GM21360 (cell line): ENCODE measurements at regions not wholly inside any gene's neighbourhood (a gene's known extent, or its start where the extent isn't known, plus 50 kb on each side); places are given as distances from the start of the nearest gene placed in this dataset.
"Not testable (repeated sequence)": the region's sequence is repeated elsewhere in the genome, so short reads cannot be mapped to it uniquely, and the experiment has no call there.

Source experiments
- ATAC-seq: cut with Tn5 transposase; IDR thresholded peaks from one replicate; pipeline ENCODE4 v1.9.1; 2021; ENCODE audit warnings: mild to moderate bottlenecking, moderate library complexity; ENCODE audit not compliant: unreplicated experiment

DNA sequence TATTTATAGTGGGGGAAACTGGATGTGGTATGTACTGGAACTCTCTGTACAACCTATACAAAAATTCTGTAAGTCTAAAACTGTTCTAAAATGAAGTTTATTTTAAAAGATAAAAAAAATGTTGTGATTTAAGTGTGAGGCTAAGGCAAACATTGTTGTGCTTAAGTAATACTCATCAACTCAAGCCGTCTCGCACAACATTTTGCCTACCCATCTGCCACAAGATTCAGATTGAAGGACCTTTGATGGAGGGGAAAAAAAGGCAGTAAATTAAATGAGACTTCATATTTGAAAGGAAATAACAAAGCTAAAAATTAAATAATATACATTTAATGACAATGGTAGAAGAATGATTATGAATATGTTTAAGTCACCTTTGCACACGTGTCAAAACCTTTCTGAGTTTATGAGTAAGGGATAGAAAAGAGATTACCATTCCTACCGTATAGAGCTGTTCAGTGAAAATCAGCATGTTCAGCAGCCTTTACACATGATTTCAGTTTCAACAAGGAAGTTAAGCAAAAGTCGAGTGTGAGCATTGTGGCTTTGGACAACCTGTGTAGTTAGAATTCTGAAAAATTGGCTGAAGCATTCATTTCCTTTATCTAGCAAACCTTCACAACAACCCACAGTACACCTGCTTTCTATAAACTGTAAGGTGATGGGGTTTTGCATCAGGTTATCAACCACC is 499.3 kb downstream of the IRS1 start:
- peak; percentile 90 for ATAC-seq

DNA sequence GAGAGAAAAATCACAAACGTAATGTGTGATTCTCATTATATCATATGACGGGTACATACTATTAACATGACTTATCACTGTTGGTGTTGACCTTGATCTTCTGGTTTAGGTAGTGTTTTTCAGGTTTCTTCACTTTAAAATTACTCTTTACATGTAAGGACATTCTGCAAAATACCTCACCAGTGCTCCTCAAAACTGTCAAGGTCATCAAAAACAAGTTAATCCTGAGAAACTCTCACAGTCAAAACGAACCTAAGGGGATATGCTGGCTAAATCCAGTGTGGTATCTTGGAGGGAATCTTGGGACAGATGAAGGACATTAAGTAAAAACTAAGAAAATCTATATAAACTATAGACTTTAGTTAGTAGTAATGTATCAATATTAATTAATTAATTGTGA is 499.8 kb downstream of the IRS1 start:
- ATAC-seq, result no peak

DNA sequence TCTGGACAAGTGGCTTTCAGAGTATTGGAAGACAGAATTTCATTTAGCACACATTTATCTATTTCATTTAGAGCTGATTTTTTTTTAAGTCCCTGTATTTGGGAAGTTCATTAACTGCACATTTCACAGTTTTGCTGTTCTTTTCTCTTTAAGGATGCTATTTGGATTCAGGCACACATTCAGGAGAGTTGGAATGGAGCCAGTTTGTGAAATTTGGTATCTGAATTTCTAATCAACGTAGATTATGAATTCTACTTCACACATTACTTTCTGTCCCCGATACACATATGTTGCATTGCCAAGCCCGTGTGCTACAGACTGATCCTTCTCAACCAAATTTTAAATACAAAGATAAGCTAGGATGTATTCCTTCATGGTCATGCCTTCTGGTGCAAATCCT is 503.9 kb downstream of the IRS1 start:
- ATAC-seq, result no peak

DNA sequence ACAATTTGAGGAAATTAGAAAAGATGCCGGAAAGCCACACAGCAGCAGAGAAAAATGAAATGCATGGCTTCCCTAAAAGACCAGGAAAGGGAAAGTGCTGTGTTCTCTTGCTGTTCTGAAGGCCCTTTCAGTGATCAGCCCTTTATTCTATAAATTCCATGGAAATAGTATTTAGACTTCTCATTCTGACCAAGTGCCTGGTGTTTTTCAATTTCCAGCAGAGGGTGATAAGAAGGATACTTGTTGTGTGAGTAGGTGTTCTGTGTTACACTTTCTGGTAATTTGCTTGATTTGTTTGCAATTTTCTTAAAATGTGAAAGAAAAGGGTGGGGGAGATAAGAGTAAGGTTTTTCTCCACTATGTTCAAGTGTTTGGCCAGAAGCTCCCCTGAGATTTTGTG is 504.5 kb downstream of the IRS1 start:
- no peak for ATAC-seq

DNA sequence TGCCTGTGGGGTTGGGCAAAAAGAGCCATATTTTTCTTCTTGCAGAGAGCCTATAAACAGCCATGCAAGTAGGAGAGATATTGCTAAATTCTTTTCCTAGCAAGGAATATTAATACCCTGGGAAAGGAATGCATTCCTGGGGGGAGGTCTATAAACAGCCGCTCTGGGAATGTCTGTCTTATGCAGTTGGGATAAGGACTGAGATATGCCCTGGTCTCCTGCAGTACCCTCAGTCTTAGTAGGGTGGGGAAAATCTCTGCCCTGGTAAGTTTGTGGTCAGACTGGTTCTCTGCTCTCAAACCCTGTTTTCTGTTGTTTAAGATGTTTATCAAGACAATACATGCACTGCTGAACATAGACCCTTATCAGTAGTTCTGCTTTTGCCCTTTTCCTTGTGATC is 508.3 kb downstream of the IRS1 start:
- ATAC-seq, result not testable (repeated sequence)

DNA sequence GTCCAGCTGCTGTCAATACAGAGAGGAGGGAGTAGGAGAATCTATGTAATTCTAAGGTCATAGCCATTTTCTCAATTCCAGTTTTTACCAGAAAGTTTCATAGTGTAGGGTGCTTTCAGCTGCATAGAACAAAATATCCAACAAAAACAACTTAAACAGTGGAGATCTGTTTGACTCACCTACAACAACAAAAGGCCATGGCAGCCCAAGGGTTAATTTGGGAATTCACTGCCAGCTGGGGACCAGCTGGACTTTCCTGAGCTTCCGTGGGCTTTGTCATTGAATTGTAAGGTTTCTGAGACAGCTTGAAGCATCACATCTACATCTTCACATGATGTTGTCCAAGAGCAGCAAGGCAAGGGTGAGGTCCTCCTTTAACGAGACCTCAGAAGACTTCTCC is 512.7 kb downstream of the IRS1 start:
- ATAC-seq, result no peak

DNA sequence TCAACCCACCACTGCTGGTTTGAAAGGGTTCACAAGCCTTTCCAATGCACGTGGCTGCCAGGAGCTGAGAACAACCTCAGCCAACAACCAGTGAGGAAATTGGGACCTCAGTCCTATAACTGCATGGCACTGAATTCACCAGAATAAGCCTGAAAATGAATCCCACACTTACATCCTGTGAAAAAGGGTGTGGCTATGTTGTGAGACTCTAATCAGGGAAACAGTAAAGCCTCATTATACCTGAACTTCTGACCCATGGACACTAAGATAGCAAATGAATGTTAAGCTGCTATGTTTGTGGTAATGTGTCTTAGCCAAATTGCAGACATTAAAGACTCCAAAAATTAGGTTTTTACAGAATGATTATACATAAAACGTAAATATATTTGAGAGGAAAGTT is 515.8 kb downstream of the IRS1 start:
- no peak for ATAC-seq

DNA sequence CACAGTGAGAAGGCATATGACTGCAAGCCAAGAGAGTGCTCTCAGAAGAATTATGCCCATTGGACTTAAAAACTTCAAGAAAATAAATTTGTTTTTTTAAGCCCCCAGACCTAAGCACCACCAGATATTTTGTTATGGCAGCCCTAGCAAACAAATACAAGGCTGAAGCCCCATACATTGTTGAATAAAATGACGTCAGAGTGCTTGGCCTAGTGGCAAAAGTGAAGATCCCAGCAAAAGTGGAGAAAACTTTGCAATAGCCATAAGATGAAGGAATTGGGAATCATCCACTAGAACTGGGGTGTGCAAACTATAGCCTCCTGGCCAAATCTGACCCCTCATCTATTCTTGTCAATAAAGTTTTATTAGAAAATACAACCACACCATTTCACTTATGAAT is 517.5 kb downstream of the IRS1 start:
- ATAC-seq, result no peak

DNA sequence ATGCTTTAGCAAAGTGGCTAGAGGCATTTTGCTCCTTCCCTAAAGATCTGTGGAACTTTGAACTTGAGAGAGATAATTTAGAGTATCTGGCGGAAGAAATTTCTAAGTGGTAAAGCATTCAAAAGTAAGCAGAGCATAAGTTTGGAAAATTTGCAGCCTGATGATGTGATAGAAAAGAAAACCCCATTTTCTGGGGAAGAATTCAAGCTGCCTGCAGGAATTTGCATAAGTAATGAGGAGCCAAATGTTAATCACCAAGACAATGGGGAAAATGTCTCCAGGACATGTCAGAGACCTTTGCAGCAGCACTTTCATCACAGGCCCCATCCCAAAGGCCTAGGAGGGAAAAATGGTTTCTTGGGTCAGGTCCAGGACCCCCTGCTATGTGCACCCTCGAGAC is 519.5 kb downstream of the IRS1 start:
- ATAC-seq, result not testable (repeated sequence)

DNA sequence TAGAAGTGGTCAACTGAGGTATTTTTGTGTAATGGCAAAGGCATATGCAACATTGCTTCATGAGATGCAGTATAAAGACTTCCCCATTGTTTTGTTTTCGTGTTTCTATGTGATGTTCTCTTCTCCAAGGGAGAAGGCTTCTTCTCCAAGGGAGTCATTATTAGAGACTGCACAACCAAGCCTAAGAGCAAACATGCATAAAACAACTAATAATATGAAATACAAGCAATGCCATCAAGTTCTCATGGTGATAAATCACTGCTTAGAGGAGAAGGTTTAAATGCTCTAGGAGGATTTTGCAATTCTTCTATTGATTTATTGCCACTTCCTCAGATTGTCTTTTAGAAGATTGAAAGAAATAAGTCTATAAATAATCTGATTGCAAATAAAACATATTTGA is 524.4 kb downstream of the IRS1 start:
- ATAC-seq, result no peak

DNA sequence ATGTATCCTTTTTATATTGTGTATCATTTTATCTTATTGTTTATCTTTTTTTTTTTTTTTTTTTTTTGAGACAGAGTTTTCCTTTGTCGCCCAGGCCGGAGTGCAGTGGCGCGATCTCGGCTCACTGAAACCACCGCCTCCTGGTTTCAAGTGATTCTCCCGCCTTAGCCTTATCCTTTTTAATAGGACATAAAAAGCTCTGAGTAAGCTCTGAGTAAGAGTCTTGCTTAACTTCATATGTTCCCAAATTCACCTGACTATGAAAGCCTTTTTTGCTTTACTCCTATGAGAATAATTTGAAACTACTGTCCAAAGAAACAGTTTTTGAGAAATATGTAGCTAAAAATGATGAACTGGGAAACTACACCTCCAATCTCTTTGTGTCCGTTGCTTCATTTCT is 525.5 kb downstream of the IRS1 start:
- ATAC-seq, result no peak

DNA sequence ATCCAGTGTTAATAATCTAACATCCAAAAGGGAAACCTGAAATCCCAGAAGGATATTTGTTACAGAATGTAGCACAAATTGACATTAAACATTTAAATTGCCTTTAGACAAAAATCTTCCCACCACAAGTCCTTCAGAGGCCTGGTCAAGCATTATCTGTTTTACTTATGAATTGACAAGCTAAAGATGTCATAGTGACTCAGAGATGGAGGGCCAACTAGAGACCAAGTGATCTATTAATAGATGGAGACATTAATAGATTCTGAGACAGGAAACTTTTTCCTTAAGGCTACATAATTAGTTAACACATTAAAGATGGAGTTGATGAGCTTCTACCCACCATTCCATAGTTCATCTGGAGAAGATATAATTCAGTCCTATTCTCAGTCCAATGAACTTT is 526.2 kb downstream of the IRS1 start:
- ATAC-seq, result no peak

DNA sequence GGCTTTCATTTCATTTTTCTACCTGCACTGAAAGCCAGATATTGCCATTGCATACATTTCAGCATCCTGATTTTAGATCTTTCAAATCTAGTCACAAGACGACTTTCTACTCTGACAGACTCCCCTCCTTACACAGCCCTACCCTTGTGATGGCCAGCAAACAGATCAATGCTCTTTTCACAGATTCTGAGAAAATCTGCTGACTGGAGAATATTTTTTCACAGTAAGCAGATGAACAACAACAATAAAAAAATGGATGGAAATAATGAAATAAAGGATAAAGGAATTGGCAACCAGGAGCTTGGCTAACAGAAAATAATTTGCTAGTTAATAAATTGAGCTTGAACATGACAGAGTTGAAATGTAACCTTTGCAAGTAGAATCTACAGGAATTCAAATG is 527.2 kb downstream of the IRS1 start:
- no peak for ATAC-seq

DNA sequence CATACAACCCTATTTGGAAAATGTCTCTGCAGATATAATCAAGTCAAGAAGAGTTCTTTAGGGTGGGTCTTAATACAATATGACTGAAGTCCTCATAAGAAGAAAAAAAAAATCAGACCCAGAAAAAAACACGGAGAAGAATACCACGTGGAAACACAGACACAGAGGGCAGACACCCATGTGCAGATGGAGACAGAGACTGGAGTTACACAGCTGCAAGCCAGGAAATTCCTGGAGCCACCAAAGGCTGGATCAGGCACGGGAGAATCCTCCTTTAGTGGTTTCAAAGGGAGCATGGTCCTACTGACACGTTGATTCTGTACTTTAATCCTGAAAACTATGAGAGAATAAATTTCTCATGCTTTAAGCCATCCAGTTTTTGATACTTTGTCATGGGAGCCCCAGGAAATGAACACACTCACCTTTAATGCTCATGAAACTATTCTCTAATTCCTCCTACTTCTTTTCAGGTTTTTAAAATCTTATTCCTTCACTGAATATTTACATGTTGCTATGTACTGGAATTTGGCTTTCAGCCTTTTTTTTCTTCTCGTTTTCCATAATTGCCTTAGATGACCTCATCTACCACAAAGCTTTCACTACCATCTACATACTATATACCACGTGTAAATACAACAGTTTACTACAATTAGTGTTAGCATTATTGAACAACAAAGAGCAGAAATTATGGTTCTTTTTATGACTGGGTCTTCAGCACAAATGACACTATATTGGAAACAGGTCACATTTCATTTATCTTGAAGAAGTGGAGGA is 529.1 kb downstream of the IRS1 start:
- ATAC-seq, result no peak

DNA sequence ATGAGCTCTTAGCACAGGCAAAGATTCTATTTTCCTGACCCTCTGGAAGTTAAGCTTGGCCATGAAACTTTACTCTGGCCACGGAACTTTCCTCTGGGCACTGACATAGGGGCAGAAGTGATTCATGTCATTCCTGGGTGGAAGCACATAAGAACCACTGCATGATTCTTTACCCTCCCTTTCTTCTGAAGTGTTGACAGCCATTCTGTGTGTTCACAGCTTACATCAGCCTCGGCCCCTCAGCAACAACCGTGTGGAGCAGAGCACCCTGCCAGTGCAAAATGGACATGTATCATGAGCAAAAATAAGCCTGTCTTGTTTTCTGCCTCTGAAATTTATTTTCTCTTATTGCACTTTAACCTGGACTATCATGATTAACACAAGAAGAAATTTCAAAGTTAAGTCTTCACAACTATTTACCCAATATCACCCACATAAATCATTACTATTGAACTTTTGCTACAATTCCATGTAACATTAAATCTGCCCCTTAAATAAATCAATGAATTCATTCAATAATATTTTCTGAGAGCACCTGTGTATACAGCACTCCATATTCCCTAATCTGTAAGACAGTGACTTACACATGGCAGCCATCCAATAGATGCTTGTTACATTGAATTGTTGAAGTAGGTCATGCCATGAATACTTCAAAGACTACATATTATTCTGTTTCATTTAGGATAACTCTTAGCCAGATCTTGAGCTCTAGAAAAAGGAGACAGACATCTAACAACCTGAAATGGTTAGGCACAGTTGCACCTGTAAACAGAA is 531.9 kb downstream of the IRS1 start:
- no peak for ATAC-seq

DNA sequence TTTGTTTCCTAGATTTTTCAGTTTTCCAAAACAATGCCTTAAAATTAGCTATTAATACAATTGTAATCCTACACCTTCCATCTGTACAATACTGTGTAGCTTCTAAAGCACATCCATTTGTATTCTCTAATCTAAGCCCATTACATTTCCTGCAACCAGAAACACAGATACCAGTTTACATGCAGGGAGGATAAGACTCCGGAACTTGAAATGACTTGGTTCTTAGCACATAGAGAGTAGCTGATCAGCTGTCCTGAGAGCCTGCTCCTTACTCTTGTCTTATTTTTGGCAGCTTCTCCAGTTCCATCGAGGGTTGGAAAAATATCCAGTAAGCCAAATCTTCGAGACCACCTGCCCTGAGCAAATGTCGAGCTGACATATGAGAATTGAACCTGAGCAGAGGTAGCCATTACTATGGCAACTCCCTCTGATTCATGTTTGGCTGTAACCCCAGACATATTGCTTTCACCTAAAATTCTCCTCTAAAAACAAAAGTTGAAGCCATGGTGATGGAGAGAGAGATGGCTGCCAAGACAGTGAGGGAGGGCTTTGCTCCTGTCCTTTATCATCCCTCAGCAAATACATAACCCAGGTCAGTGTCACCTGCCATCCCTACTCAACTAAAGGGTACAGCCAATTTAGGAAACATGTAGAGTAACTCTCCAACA is 542.8 kb downstream of the IRS1 start:
- no peak for ATAC-seq

DNA sequence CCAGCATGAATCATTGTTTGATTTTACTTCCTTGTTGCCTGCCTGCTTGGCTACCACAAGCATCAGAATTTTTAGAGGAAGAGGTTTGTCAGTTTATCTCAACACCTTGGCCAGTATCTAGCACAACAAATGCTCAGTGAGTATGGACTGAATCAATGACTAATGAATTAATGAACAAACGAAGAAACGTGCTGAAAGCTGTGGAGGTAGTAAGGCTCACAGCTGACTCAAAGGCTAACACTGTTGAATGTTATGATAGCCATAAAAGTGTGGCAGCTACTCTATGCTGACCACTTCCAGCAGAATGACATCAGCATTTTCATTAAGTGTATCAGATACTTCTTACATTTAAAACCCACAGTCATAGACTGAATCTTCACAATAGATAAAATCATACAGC is 543.4 kb downstream of the IRS1 start:
- ATAC-seq, result no peak

DNA sequence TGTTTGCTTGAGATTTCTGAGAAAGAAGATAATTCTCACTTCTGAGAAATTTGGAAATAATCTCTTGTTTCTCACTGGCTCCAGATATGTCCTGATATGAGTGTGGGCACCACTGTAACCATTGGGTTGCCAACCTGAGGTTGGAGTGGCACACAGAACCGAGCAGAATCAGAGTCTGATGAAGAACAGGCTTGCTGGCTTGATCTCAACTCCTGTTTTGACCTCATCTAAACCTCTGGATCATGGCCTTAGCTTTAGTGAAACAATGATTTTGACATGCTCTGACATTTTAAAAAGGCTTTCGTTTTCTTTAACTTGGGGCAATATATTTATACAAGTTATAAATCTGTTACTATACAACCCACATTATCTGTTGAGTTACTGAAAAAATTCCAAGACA is 548.0 kb downstream of the IRS1 start:
- no peak for ATAC-seq

DNA sequence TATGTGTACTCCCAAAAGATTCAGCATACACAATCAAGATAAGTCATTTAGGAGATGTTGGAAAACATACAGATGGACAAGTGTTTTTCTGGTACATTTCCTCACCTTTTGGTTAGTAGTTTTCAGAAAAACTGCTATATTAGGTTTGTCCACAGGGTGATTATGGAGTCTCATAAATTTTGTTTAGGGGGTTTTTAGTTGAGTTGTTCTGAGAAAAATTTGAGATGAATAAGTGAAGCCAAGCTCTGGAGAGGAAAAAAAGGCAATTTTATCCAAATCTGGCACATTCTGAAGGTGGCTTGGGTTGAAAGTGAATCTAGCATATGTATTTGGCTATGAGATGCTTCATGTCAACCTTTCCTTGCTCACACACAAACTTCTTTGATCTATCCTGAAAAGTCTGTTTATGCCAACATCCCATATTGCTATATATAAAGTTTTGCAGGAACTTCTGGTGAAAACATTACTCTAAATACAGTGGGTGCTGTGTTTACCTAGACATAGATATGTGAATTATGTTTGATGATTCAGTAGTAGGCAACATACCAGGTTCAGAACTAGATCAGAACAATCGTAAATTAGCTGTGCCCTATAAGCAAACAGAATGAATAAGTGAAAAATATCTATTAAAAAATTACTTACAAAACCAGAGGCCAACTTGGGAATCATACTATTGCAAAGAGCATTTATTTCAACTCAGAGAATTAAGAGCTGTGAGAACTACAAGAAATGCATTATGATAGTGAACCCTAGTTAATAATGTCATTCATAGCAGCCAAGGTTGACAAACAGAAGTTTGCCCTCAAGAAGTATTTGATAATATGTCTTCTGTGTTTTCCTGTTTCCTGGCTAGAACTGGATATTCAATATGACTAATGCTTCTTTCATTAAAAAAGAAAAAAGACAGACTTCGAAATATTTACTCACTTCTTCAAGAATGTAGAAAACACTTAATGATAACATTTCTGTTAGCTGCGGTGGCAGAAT is 552.0 kb downstream of the IRS1 start:
- no peak for ATAC-seq

DNA sequence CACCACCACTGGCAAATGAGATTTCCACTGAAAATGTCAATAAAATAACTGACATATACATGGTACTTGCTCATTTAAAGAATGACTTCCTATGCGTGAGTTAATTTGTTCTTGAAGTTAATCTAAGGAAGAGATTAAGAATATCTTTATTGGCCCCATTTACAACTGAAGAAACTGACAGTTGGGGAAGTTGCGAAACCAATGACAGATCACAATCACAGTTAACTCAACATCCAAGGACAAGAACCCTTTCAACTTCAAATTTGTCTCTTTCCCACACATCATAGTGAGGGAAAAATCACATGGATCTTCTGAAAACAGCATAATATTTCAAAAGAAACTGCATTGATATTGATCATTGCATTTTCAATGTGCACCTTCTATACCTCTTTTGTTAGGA is 565.4 kb downstream of the IRS1 start:
- ATAC-seq, result no peak
